Endothelial cell of umbilical vein (primary cell): ENCODE measurements at regions not wholly inside any gene's neighbourhood (a gene's known extent, or its start where the extent isn't known, plus 50 kb on each side); places are given as distances from the start of the nearest gene placed in this dataset.

Source experiments
- BruUV-seq: library from RNA; stranded (reverse); fragments of 400-500 nt; replicated peaks from 2 replicates; lab custom pipeline; 2021; lab: Mats Ljungman, UMichigan
- CTCF ChIA-PET: fragments of 300-600, 350-600 bp; sonication (Branson Sonifier 250); formaldehyde crosslinking; loops from one replicate; lab custom pipeline; 2021; ENCODE audit warnings: antibody characterized with exemption, inconsistent platforms; lab: Charles Lee
- POLR2A ChIA-PET: fragments of 300-600, 350-600 bp; sonication (Branson Sonifier 250); formaldehyde crosslinking; loops from one replicate; lab custom pipeline; 2021; ENCODE audit warnings: antibody characterized with exemption, inconsistent platforms; lab: Charles Lee
- DNase-seq: peaks from one replicate; pipeline ENCODE4 v3.0.0-alpha.2; 2011; ENCODE audit warnings: low read depth, low spot score
- FAIRE-seq: peaks from 2 replicates; lab custom pipeline; 2011; peaks lifted over from hg19 to GRCh38; lab: Jason Lieb, UNC
- H2AFZ ChIP-seq: 2 replicates; pipeline ENCODE4 v1.6.0; 2012; ENCODE audit warnings: low read depth, low read length, control low read depth, inconsistent platforms
- H3K27ac ChIP-seq: 2 replicates; pipeline ENCODE4 v1.5.1; 2011; ENCODE audit warnings: low read depth, mild to moderate bottlenecking, control low read depth, low read length, moderate library complexity; ENCODE audit not compliant: insufficient read depth
- H3K27me3 ChIP-seq, 2 experiments: 2 replicates each; pipeline versions ENCODE4 v1.6.0 to v1.6.1; 2011; ENCODE audit warnings: low read length in 2 of 2, mixed read lengths in 1 of 2; ENCODE audit not compliant: control insufficient read depth in 2 of 2, insufficient read depth in 2 of 2
- H3K36me3 ChIP-seq, 2 experiments: 2 replicates in 1 of 2; 3 replicates in 1 of 2; pipeline ENCODE4 v1.5.1; 2011; ENCODE audit warnings: low read length in 2 of 2, mild to moderate bottlenecking in 1 of 2, moderate library complexity in 1 of 2; ENCODE audit not compliant: control insufficient read depth in 2 of 2, insufficient read depth in 2 of 2; ENCODE audit errors: extremely low read depth in 1 of 2
- H3K4me1 ChIP-seq: 3 replicates; pipeline ENCODE4 v1.5.1; 2011; ENCODE audit warnings: mild to moderate bottlenecking, low read length; ENCODE audit not compliant: control insufficient read depth, insufficient read depth; ENCODE audit errors: extremely low read depth
- H3K4me2 ChIP-seq: 2 replicates; pipeline ENCODE4 v1.6.1; 2011; ENCODE audit warnings: low read length, control low read depth, mixed read lengths; ENCODE audit not compliant: insufficient read depth
- H3K4me3 ChIP-seq, 3 experiments: fragments of 200-600 bp in 1 of 3; sonication (generic), shearing (Covaris generic) in 1 of 3; replicated peaks in 1 of 3; 2 replicates each; pipeline ENCODE4 v1.5.1; 2011 to 2016; ENCODE audit warnings: control low read depth in 3 of 3, low read length in 3 of 3, mild to moderate bottlenecking in 2 of 3, inconsistent platforms in 1 of 3, low read depth in 1 of 3, moderate library complexity in 1 of 3; ENCODE audit not compliant: insufficient read depth in 1 of 3
- H3K79me2 ChIP-seq: 2 replicates; pipeline ENCODE4 v1.6.0; 2012; ENCODE audit warnings: low read length, inconsistent platforms; ENCODE audit not compliant: control insufficient read depth, insufficient read depth
- H3K9ac ChIP-seq: replicated peaks from 2 replicates; pipeline ENCODE3; 2011; ENCODE audit warnings: low read length, control low read depth; ENCODE audit not compliant: insufficient read depth; ENCODE audit errors: extremely low read depth
- H3K9me1 ChIP-seq: replicated peaks from 3 replicates; pipeline ENCODE4 v1.6.0; 2011; ENCODE audit warnings: mild to moderate bottlenecking, low read length; ENCODE audit not compliant: control insufficient read depth, insufficient read depth; ENCODE audit errors: extremely low read depth
- H3K9me3 ChIP-seq: replicated peaks from 2 replicates; pipeline ENCODE4 v1.5.1; 2012; ENCODE audit warnings: low read length, inconsistent platforms; ENCODE audit not compliant: control insufficient read depth, insufficient read depth
- H4K20me1 ChIP-seq: replicated peaks from 2 replicates; pipeline ENCODE3; 2011; ENCODE audit warnings: mild to moderate bottlenecking, low read length; ENCODE audit not compliant: control insufficient read depth, insufficient read depth; ENCODE audit errors: extremely low read depth
- EZH2 ChIP-seq: IDR thresholded peaks from 2 replicates; pipeline ENCODE4 v1.6.1; 2012; ENCODE audit warnings: borderline replicate concordance, low read depth, mild to moderate bottlenecking, moderate library complexity, low read length, inconsistent platforms; ENCODE audit not compliant: severe bottlenecking
- FOS ChIP-seq: IDR thresholded peaks from 2 replicates; pipeline ENCODE4 v1.6.1; 2011; ENCODE audit warnings: mild to moderate bottlenecking, low read length, moderate library complexity, borderline replicate concordance; ENCODE audit not compliant: insufficient read depth
- GATA2 ChIP-seq: IDR thresholded peaks from 2 replicates; pipeline ENCODE4 v1.7.0; 2011; ENCODE audit warnings: low read depth, mild to moderate bottlenecking, moderate library complexity, mixed read lengths, low read length; ENCODE audit not compliant: insufficient read length, insufficient read depth
- JUN ChIP-seq: IDR thresholded peaks from 2 replicates; pipeline ENCODE4 v1.6.1; 2011; ENCODE audit warnings: borderline replicate concordance, low read depth; ENCODE audit not compliant: insufficient read length, insufficient read depth
- MAX ChIP-seq: IDR thresholded peaks from 2 replicates; pipeline ENCODE4 v1.6.1; 2011; ENCODE audit not compliant: insufficient read depth, insufficient read length
- MYC ChIP-seq: IDR thresholded peaks from one replicate; pipeline ENCODE4 v1.6.1; 2011; ENCODE audit warnings: mild to moderate bottlenecking, low read depth, low read length
- POLR2A ChIP-seq: IDR thresholded peaks from 2 replicates; pipeline ENCODE4 v1.6.1; 2012; ENCODE audit warnings: low read depth, mild to moderate bottlenecking, control low read depth, low read length
- POLR2AphosphoS5 ChIP-seq: IDR thresholded peaks from 2 replicates; pipeline ENCODE4 v1.6.1; 2012; ENCODE audit warnings: low read depth, mild to moderate bottlenecking, control low read depth, low read length, moderate library complexity; ENCODE audit not compliant: insufficient read depth
- dilution Hi-C: fragments of 300-500 bp; cut with MboI; formaldehyde crosslinking; loops from one replicate; pipeline ENCODE4 v1.15.0; 2019; ENCODE audit warnings: low sequenced_read_pairs; ENCODE audit not compliant: extremely low pct_ligation_motif_present
- intact Hi-C: fragments of 100-400 bp; cut with micrococcal nuclease; formaldehyde crosslinking; loops from one replicate; pipeline ENCODE4 v1.10.0; 2022
- TF ChIP-seq, protein P1 (sequence below), 2 donors: IDR thresholded peaks; 1 replicate in 1 of 2; 2 replicates in 1 of 2; pipeline ENCODE4 v1.5.1; 2011; ENCODE audit warnings: low read length in 2 of 2, mild to moderate bottlenecking in 2 of 2, moderate library complexity in 2 of 2, control low read depth in 1 of 2, inconsistent platforms in 1 of 2, low read depth in 1 of 2; ENCODE audit not compliant: insufficient read depth in 1 of 2; ENCODE audit errors: extremely low read depth in 1 of 2

DNA sequence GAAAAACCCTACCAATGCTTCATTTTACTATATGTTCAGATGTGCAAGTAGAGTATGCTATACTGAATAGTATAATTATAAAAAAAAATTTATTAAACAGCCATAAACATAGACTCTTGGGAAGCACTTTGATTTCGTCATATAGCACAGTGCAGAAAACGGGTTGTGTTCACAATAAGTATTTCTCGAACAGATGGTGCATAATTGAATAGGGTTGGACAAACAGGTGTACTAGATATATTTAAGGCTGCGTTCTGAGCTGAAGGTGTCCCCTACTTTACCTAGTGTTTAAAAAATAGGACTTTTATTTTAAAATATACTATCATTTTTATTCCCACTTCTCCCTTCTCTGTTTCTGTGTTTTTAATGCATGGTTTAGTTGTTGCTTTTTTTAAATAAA lies 841.5 kb downstream of the ANKRD7 start:
- no peaks in the 10 kb centered on the region for H3K27me3 ChIP-seq
- ChIA-PET POLR2A (no interaction called here), CTCF (no interaction called here)
- dilution Hi-C loops = no loop called here
- DNase-seq (no peak), FAIRE-seq (no peak)
- H3K79me2 ChIP-seq = no peaks in the 10 kb centered on the region
- H3K4me1 ChIP-seq = no peaks in the 10 kb centered on the region
- H3K27ac ChIP-seq = no peak overlapping the region
- H3K9ac ChIP-seq = no peak overlapping the region
- no TSS peak for BruUV-seq
- no peak overlapping the region for H3K4me2 ChIP-seq
- H4K20me1 ChIP-seq = no peaks in the 10 kb centered on the region
- H3K4me3 ChIP-seq = no peak overlapping the region
- H3K9me1 ChIP-seq = no peaks in the 10 kb centered on the region
- H3K9me3 ChIP-seq = no peaks in the 10 kb centered on the region
- TF ChIP-seq MYC (no peak), MAX (no peak), EZH2 (no peak), JUN (no peak), POLR2A (no peak), FOS (no peak), GATA2 (no peak), POLR2AphosphoS5 (no peak)
- TF ChIP-seq, protein P1, sequence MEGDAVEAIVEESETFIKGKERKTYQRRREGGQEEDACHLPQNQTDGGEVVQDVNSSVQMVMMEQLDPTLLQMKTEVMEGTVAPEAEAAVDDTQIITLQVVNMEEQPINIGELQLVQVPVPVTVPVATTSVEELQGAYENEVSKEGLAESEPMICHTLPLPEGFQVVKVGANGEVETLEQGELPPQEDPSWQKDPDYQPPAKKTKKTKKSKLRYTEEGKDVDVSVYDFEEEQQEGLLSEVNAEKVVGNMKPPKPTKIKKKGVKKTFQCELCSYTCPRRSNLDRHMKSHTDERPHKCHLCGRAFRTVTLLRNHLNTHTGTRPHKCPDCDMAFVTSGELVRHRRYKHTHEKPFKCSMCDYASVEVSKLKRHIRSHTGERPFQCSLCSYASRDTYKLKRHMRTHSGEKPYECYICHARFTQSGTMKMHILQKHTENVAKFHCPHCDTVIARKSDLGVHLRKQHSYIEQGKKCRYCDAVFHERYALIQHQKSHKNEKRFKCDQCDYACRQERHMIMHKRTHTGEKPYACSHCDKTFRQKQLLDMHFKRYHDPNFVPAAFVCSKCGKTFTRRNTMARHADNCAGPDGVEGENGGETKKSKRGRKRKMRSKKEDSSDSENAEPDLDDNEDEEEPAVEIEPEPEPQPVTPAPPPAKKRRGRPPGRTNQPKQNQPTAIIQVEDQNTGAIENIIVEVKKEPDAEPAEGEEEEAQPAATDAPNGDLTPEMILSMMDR (IDR thresholded peaks at IDR 0.05; ENCODE audit: extremely low read depth in 1 of 2, insufficient read depth in 1 of 2, low read depth in 1 of 2, low read length in 2 of 2) = no peak
- no peaks in the 10 kb centered on the region for H3K36me3 ChIP-seq
- intact Hi-C loops = no loop called here
- no peak overlapping the region for H2AFZ ChIP-seq
